ENCODE measurements at regions not wholly inside any gene's neighbourhood (a gene's known extent, or its start where the extent isn't known, plus 50 kb on each side); places are given as distances from the start of the nearest gene placed in this dataset.

GRCh38 chr22:34001701-34002466, 81.6 kb upstream of the LARGE1 start:
- no peaks in the 10 kb centered on the region for H3K4me1 Mint-ChIP-seq
- ATAC-seq: no peak
- H3K9me3 Mint-ChIP-seq: peaks cover 87% of the 10 kb centered on the region

DNA sequence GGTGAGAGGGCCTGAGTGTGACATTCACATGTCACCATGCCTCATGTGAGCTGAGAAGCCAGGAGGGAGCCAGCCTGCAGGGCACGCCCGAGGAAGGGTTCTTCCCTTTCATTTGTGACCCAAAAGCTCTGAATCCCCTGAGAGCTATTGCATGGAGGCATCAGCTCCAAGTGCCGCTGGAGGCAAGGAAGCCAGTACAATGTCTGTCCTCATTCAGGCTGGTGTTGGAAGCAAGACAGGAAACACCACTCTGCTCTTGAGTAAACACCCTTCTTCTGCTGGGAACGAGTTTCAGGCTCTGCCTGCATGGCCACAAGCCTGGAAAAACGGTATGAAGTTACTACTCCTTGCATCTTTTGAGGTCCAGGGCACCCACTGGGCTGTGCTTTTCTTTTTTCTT, 83.8 kb upstream of the LARGE1 start:
- peaks cover 79% of the 10 kb centered on the region for H3K36me3 Mint-ChIP-seq
- CTCF ChIA-PET: no interaction called here
- peaks cover 83% of the 10 kb centered on the region for H3K9me3 Mint-ChIP-seq
- H3K4me1 Mint-ChIP-seq: no peaks in the 10 kb centered on the region
- ATAC-seq (no peak), DNase-seq (ENCODE audit: low spot score) (no peak)
- H3K4me3 Mint-ChIP-seq: no peak overlapping the region
- H3K27me3 Mint-ChIP-seq (ENCODE audit: low read depth): peaks cover 11% of the 10 kb centered on the region
- POLR2A ChIA-PET: no interaction called here
- no peak overlapping the region for H3K27ac Mint-ChIP-seq
- TF ChIP-seq ATF3 (CRISPR knock-in tag; conservative IDR thresholded peaks at IDR 0.05): no peak
- TF ChIP-seq ZNF219 (CRISPR knock-in tag; IDR thresholded peaks at IDR 0.05; ENCODE audit: borderline replicate concordance): no peak
- TF ChIP-seq ATF6 (CRISPR knock-in tag; IDR thresholded peaks at IDR 0.05): no peak
- no peak for TF ChIP-seq ELF4 (CRISPR knock-in tag; IDR thresholded peaks at IDR 0.05; ENCODE audit: low read depth)
- no peak for TF ChIP-seq JUN (CRISPR knock-in tag; IDR thresholded peaks at IDR 0.05)
- TF ChIP-seq EMX1 (CRISPR knock-in tag; IDR thresholded peaks at IDR 0.05): no peak
- TF ChIP-seq USF2 (CRISPR knock-in tag; IDR thresholded peaks at IDR 0.05): no peak
- no peak for TF ChIP-seq ZNF138 (CRISPR knock-in tag; conservative IDR thresholded peaks at IDR 0.05)
- no peak for TF ChIP-seq ARID4B (CRISPR knock-in tag; IDR thresholded peaks at IDR 0.05; ENCODE audit: borderline replicate concordance)
- TF ChIP-seq, protein P1, sequence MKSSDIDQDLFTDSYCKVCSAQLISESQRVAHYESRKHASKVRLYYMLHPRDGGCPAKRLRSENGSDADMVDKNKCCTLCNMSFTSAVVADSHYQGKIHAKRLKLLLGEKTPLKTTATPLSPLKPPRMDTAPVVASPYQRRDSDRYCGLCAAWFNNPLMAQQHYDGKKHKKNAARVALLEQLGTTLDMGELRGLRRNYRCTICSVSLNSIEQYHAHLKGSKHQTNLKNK (CRISPR knock-in tag; IDR thresholded peaks at IDR 0.05): no peak

More at GRCh38 chr22:34001701-34002466, 81.6 kb upstream of the LARGE1 start:
- ChIA-PET POLR2A (no interaction called here), CTCF (no interaction called here)
- Mint-ChIP-seq H3K4me3 (no peak overlapping the region), H3K27me3 (ENCODE audit: low read depth) (peaks cover 6% of the 10 kb centered on the region), H3K36me3 (peaks cover 80% of the 10 kb centered on the region), H3K27ac (no peak overlapping the region)
- TF ChIP-seq, protein P2, sequence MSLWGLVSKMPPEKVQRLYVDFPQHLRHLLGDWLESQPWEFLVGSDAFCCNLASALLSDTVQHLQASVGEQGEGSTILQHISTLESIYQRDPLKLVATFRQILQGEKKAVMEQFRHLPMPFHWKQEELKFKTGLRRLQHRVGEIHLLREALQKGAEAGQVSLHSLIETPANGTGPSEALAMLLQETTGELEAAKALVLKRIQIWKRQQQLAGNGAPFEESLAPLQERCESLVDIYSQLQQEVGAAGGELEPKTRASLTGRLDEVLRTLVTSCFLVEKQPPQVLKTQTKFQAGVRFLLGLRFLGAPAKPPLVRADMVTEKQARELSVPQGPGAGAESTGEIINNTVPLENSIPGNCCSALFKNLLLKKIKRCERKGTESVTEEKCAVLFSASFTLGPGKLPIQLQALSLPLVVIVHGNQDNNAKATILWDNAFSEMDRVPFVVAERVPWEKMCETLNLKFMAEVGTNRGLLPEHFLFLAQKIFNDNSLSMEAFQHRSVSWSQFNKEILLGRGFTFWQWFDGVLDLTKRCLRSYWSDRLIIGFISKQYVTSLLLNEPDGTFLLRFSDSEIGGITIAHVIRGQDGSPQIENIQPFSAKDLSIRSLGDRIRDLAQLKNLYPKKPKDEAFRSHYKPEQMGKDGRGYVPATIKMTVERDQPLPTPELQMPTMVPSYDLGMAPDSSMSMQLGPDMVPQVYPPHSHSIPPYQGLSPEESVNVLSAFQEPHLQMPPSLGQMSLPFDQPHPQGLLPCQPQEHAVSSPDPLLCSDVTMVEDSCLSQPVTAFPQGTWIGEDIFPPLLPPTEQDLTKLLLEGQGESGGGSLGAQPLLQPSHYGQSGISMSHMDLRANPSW (CRISPR knock-in tag; conservative IDR thresholded peaks at IDR 0.05; ENCODE audit: low read depth): no peak
- DNase-seq (ENCODE audit: low spot score): no peak

All from WTC11 (cell line).